PFSK-1 (cell line): ENCODE measurements at regions not wholly inside any gene's neighbourhood (a gene's known extent, or its start where the extent isn't known, plus 50 kb on each side); places are given as distances from the start of the nearest gene placed in this dataset.

Experiments used
- POLR2AphosphoS5 ChIP-seq: IDR thresholded peaks from 2 replicates; pipeline ENCODE4 v1.6.1; 2012; ENCODE audit warnings: low read depth, mild to moderate bottlenecking, control low read depth, low read length, moderate library complexity
- REST ChIP-seq, 2 experiments: IDR thresholded peaks; 2 replicates each; pipeline versions ENCODE4 v1.6.1 to v1.8.0; 2011 to 2012; ENCODE audit warnings: low read depth in 2 of 2, low read length in 2 of 2, control low read depth in 1 of 2, inconsistent platforms in 1 of 2, mild to moderate bottlenecking in 1 of 2, moderate library complexity in 1 of 2; ENCODE audit not compliant: insufficient read depth in 1 of 2
- TAF1 ChIP-seq: IDR thresholded peaks from 2 replicates; pipeline ENCODE4 v1.6.1; 2012; ENCODE audit warnings: low read length, control low read depth, borderline replicate concordance; ENCODE audit not compliant: insufficient read depth

GRCh38 chr4:79209081-79209480 is 116.8 kb downstream of the NAA11 start:
- no peak for TF ChIP-seq REST (IDR thresholded peaks at IDR 0.05; ENCODE audit: insufficient read depth in 1 of 2, low read depth in 2 of 2, low read length in 2 of 2)
- TF ChIP-seq POLR2AphosphoS5 = no peak
- no peak for TF ChIP-seq TAF1
